SW 1271 (cell line): ENCODE measurements at regions not wholly inside any gene's neighbourhood (a gene's known extent, or its start where the extent isn't known, plus 50 kb on each side); places are given as distances from the start of the nearest gene placed in this dataset.

Source experiments
- DNase-seq, 2 experiments: peaks; one replicate each; lab custom pipeline; 2025; lab: John Stamatoyannopoulos, UW

DNA sequence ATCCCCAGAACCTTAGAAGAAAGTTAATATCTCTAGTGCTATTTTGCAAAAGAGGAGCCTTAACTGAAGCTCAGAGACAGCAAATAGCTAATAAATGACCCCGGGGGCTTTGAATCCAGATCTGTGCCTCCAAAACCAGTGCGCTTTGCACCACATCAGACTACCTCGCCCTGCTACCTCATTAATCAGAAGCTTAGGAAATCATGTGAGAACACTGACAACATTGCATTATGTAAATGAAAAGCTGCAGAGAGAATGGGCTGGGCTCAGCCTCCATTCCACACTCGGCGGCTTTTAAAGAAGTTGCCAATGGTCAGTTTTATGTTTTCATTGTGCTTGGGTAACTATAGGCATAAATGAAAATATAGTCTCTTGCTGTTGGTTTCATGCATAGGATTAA is 54.0 kb upstream of the STMND1 start:
- no peak for DNase-seq

GRCh38 chr6:17045581-17046322 is 56.1 kb upstream of the STMND1 start:
- DNase-seq, result no peak

- no peak for DNase-seq
These were observed 58.7 kb upstream of the STMND1 start for GRCh38 chr6:17043148-17043522.

DNA sequence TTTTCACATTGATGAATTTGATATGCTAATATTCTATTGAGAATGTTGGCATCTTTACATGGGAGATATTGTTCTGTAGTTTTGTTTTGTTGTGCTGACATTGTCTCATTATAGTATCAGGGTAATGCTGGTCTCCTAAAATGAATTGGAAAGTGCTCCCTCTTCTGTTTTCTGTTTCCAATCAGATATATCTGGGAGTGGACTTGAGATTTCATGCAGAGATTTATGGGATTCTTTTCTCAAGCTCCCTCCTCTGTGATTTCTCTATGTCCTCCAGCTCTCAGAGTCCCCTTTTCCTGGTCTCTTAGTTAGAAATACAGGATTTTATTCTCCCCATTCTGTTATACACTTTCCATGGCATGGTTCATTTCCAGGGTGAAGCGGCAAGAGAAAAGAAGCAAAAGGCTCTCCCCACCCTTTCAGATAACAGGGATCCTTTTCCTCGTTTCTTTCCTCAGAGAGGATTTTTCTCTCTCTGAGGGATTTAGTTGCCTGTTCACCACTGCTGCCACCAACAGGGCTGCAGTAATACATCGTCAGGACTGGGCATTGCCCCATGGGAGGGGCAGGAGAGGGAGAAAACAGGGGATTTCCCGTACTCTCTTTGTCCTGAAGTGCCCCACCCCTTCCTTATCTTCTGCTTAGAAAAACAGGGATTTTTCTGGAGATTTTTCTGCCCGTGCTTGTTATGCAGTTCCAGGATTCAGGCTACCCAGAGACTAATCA is 59.3 kb upstream of the STMND1 start:
- DNase-seq, result peak in 1 of 2 experiments; percentile 53

- no peak for DNase-seq
These were observed 62.6 kb upstream of the STMND1 start for GRCh38 chr6:17039266-17039665.

DNA sequence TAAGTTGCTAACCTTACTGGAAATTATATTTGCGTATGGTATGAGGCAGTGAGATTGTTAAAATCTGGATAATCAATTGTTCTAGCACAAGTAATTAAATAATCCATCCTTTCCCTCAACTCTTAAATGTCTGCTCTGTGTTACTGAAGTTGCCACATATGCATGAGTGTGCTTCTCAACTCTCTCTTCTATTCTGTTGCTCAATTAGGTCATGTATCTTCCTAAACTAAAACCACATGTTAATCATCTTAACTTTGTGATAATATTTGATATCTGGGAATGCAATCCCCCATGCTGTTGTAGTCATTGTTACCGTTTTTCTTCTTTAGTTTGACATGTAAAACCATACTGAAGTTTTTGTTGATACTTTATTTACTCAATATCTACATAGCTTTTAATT is 63.5 kb upstream of the STMND1 start:
- no peak for DNase-seq

- DNase-seq, result no peak
These were observed 65.8 kb upstream of the STMND1 start for GRCh38 chr6:17036065-17036393.

DNA sequence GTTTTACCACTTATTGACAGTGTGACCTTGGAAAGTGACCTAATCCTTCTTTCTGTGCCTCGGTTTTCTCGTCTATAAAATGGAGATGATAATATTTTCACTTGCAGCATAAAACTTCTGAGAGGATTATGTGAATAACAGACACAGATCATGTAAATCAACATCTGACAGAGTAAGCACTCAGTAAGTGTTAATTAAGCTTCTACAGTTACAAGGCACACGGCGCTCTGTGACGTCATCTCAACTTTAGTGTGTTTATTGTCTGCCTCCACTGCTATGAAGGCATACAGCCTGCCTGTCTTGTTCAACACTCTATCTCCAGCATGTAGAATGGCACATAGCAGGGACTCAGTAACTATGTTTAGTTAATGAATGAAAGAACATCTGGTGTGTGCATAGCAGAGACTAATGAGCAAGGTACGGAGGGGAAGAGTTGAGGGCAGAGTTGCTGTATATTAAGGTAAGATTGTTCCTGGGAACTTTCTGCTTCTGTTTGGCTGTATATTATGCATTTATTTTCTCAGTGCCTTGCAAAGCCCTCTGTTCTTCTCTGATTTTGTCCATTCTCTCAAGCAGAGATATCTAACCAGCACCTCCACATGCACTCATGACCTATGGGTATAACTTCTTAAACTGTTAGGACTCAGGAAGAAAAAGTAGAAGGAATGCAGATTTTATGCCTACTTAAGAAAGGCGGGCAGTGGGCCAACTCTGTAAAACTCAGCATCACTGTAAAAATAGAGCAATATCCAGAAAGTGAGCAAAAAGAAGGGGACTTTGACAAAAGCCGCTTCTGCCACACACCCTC is 66.4 kb upstream of the STMND1 start:
- DNase-seq, result no peak

GRCh38 chr6:17033746-17034145 is 68.1 kb upstream of the STMND1 start:
- no peak for DNase-seq

DNA sequence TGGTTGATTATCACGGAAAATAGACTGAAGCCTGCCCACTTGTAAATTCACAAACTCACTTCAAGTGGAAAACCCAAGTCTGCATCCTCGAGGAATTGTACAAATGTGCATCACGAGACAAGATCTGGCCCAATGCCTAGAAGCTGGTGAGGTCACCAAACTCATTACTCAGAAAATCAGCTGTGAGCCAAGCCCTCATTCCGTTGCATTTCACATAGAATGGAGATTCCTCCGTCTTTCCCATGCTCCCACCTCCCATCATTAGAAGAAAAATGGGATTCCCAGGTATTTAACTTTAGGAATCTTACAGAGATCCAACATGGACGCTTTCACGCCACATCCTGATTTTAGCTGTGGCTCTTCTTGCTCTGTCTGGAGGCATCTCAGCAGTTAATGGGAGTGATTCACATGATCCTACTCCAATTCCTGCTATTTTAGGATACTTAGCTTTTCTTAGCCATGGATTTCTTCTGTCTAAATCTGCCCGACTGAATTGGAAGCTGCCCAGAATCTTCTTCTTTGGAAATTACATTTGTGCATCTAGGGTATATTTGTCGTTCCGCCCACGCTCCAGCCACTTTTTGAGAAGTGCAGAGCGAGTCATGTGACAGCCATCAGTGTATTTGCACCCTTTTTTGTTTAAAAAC is 68.7 kb upstream of the STMND1 start:
- DNase-seq, result peak in 1 of 2 experiments; percentile 20

GRCh38 chr6:17032590-17032987 is 69.3 kb upstream of the STMND1 start:
- no peak for DNase-seq

DNA sequence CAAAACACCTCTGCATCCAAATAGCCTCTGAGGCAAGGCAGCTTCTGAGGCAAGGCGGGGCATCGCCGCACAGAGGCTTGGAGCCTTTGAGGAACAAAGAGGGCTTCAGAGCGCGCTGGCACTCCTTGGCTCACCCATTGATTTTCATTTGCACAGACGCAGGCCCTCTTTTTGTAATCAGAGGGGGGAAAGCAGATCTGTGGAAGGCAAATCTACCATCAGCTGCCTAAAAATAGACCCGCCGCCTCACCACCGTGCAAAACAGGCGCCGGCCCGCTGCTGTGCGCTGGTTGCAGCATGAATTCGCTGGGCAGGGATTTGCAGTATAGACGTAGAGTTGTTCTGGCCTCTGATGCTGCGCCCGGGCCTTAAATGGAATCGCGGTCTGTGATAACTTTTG is 69.9 kb upstream of the STMND1 start:
- no peak for DNase-seq

DNA sequence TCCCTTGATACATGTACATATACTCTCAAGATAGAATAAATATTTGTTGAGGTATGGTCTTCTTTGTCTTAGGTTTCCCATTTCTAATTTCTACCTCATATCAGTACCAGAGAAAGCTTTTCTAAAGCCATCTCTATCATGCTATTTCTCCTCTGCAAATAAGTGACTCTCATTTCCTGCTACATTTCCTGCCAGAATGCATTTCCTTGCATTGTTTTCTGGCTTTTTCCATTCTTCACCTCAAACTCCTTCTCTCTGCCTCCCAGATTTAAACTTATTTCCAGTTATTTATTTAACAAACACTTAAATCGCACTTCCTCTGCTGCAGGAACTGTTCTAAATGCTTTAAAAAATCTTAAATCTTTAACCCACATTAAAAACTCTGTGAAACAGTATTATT is 74.4 kb upstream of the STMND1 start:
- no peak for DNase-seq

GRCh38 chr6:17022604-17023003 is 79.2 kb upstream of the STMND1 start:
- no peak for DNase-seq

DNA sequence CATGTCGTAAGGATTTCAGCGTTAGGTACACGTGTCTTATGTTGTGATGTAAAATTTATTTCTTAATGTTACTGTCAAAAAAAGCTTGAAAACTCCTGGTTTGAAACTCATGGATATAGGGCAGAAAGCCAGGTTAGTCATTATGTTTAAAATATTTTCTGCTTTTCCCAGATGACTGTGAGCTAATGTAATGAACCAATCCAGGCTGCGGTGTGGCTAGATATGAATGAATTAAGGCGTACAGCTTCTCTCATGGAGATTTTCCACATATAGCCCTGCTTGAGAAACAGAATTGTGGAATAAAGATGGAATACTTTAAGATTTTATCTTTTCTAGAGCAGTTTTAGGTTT is 80.3 kb upstream of the STMND1 start:
- DNase-seq, result no peak

DNA sequence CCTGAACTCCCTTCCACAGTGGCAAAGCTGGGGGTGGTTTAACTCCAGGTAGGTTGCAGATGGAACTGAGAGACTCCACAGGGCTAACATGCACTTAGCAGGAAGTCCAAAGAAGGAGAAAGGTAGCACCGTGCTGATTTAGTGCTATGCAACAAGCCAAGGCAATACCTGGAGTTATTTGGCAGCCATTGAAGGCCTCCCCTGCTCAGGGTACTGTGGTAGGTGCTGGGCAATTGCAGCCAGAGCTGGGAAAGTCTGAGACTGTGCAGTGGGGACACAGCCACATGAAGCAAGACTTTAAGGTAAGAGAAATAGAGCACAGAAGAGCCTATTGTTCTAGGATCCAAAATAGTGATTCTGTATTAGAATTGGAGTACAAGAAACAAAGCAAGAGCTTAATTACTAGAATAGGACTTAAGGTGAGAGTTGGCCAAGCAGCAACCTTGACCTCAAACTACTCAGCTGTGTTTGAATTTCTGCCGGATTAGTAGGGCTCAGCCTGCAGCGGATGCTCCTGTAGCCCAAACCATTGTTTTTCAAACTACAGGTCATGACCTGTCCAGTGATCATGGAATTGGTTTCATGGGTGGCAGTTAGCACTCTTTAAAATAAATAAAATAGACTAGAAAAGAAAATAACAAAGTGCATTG is 80.8 kb upstream of the STMND1 start:
- DNase-seq, result no peak

DNA sequence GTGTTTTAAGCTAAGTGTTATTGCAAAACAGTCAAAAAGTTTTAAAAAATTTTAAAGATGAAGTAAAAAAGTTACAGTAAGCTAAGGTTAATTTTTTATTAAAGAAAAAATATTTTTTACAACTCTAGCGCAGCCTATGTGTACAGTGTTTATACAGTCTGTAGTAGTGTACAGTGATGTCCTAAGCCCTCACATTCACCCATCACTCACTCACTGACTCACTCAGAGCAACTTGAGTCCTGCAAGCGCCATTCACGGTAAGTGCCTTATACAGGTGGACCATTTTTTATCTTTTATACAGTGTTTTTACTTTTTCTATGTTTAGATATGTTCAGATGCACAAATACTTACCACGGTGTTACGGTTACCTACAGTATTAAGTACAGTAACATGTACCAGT is 83.4 kb upstream of the STMND1 start:
- DNase-seq, result no peak

DNA sequence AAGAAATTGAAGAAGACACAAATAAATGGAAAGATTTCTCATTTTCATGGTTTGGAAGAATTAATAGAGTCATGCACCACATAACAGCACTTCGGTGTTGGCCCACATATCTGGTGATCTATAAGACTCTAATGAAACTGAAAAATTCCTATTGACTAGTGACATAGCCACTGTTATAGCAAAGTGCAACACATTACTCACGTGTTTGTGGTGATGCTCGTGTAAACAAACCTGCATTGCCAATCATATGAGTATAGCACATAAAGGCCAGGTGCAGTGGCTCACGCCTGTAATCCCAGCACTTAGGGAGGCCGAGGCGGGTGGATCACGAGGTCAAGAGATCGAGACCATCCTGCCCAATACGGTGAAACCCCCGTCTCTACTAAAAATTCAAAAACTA is 84.4 kb upstream of the STMND1 start:
- DNase-seq, result no peak

- no peak for DNase-seq
These were observed 86.1 kb upstream of the STMND1 start for GRCh38 chr6:17015551-17016381.

- DNase-seq, result no peak
These were observed 86.7 kb upstream of the STMND1 start for GRCh38 chr6:17015144-17015543.

GRCh38 chr6:17013701-17014100 is 88.1 kb upstream of the STMND1 start:
- peak; percentile 15 to 35 for DNase-seq
